Right cardiac atrium (tissue), 5 donors: ENCODE measurements at regions not wholly inside any gene's neighbourhood (a gene's known extent, or its start where the extent isn't known, plus 50 kb on each side); places are given as distances from the start of the nearest gene placed in this dataset.

ENCODE experiments used
- ATAC-seq, 2 donors: fragments of 200-7000 bp; cut with Tn5 transposase; one replicate each; pipeline versions ENCODE4 v1.8.0 to v1.9.1; 2020; ENCODE audit warnings: moderate library complexity in 2 of 2, mild to moderate bottlenecking in 1 of 2
- DNase-seq, 3 donors: peaks; one replicate each; pipeline ENCODE4 v3.0.0-alpha.2; 2020
- H3K27ac ChIP-seq: one replicate; pipeline ENCODE4 v1.5.1; 2013; ENCODE audit warnings: mild to moderate bottlenecking, low read length, control low read depth, moderate library complexity
- H3K27me3 ChIP-seq: one replicate; pipeline ENCODE4 v1.6.1; 2013; ENCODE audit not compliant: control insufficient read depth, insufficient read depth
- H3K4me1 ChIP-seq: one replicate; pipeline ENCODE4 v1.6.1; 2013; ENCODE audit warnings: low read length; ENCODE audit not compliant: control insufficient read depth, insufficient read depth
- H3K4me3 ChIP-seq: one replicate; pipeline ENCODE4 v1.5.1; 2013; ENCODE audit warnings: low read length, control low read depth
- H3K9me3 ChIP-seq: one replicate; pipeline ENCODE4 v1.6.1; 2013; ENCODE audit warnings: low read length; ENCODE audit not compliant: control insufficient read depth
- WGBS: extraction: QIAGEN DNeasy Blood & Tissue Kit; methylation state at CpG from one replicate; pipeline ENCODE4 v1.1.7; 2013; 5-methylcytosine and 5-hydroxymethylcytosine counted together
- intact Hi-C, 4 donors: fragments of 100-400 bp; cut with DNase I; formaldehyde crosslinking; loops; one replicate each; pipeline versions ENCODE4 v1.11.0 to v1.14.0; 2022 to 2023
- donor health status: healthy with polysubstance abuse.
- donor health status: DM: no; HTN: yes; CAD: no.
- donor health status: DM: no; HTN: no; CAD: no.
- donor health status: DM: no; HTN: yes; CAD: no; lungs with severe emphysema.
- donor health status: DM: yes; HTN: yes; CAD: no.

DNA sequence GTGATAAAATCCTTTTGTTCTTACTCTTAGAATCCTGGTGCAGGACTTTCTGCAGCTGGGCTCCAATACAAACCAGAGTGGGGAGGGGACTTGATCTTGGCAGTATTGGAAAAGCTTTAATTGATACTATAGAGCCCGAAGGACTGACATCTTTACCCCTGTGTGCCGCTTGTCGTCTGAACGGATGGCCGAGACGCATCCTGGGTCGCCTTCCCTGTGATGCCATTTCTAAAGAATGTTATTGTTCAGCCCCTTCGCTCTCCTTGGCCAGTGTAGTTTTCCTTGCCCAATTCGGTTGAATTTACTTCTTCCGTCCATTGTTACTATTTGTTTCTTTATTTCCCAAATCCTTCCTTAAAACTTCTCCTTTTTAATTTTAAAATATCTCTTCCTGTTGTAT is 80.9 kb downstream of the CLDN34 start:
- intact Hi-C loops = no loop called here
- no peak for DNase-seq
- H3K9me3 ChIP-seq = no peaks in the 10 kb centered on the region
- H3K27me3 ChIP-seq = no peaks in the 10 kb centered on the region
- peak overlapping the region; percentile 37 for H3K27ac ChIP-seq
- H3K4me1 ChIP-seq = peaks cover 37% of the 10 kb centered on the region
- H3K4me3 ChIP-seq = no peak overlapping the region
- WGBS = 37% methylated on average over 10 of the region's 10 CpGs
- no peak for ATAC-seq

DNA sequence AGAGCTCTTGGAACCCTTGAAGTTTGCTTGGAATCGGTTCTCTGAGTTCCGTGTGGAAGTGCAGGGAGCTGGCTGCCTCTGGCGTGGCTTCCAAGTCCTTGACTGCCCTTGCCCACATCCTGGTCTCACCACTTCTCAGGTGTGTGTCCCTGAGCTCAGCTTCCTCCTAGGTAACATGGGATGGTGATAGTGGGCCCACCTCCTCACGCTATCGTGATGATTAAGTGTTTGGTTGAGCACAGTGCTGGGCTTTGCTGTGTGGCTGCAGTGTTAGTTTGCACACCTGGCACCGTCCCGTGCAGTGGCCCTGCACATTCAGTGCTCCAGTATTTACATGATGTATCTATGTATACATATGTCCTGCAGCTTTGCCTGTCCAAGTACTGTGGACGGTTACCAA is 81.5 kb downstream of the CLDN34 start:
- H3K4me1 ChIP-seq = peaks cover 34% of the 10 kb centered on the region
- 33% methylated on average over 8 of the region's 8 CpGs for WGBS
- H3K27me3 ChIP-seq = no peaks in the 10 kb centered on the region
- H3K4me3 ChIP-seq = no peak overlapping the region
- ATAC-seq (no peak), DNase-seq (no peak)
- intact Hi-C loops = no loop called here
- H3K27ac ChIP-seq = peak overlapping the region; percentile 52
- H3K9me3 ChIP-seq = no peaks in the 10 kb centered on the region

DNA sequence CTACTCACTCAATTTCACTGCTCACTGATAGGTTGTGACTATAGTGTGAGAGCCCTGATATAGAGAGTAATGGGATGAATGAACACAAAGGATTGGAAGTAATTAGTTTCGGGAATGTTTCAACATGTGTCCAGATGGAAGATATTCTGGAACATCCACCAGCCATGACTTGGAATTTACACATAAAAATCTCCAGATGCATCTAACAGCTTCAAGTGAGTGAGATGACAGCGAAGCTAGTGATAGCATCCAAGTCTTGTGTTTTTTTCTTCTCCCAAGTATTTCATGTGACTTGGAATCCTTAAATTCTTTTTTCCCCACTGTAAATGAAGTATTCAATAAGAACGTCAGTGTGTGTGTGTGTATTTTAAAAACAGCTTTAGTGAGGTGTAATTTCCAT is 82.1 kb downstream of the CLDN34 start:
- intact Hi-C loops = no loop called here
- Histone ChIP-seq H3K9me3 (no peaks in the 10 kb centered on the region), H3K4me3 (no peak overlapping the region), H3K4me1 (peaks cover 33% of the 10 kb centered on the region), H3K27me3 (no peaks in the 10 kb centered on the region), H3K27ac (no peak overlapping the region)
- DNase-seq (no peak), ATAC-seq (no peak)
- WGBS = 54% methylated on average over 3 of the region's 3 CpGs

DNA sequence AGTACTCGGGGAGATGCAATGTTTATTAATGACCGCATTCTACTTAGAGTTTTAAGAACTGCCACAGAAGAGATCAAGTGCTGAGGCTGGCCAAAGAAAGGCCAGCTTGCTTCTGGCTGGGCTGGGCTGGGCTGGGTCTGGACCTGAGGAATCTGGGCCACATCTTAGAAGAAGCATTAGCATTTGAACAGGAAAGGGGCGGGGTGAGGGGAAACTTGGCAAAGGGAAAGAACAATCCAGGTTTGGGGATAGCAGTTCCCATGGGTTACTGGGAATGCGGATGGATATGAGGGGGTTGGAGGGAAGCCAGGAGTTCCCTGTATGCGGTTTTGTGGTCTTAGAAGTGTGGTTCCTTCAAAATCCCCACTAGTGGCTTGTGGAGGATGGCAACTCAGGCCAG is 83.3 kb downstream of the CLDN34 start:
- H3K4me1 ChIP-seq = peaks cover 28% of the 10 kb centered on the region
- WGBS = 50% methylated on average over 5 of the region's 5 CpGs
- intact Hi-C loops = no loop called here
- peak in 1 of 2 donors; percentile 66 for ATAC-seq
- H3K27me3 ChIP-seq = no peaks in the 10 kb centered on the region
- peak; percentile 39 to 58 (median 53) for DNase-seq
- no peak overlapping the region for H3K4me3 ChIP-seq
- no peaks in the 10 kb centered on the region for H3K9me3 ChIP-seq
- H3K27ac ChIP-seq = no peak overlapping the region

DNA sequence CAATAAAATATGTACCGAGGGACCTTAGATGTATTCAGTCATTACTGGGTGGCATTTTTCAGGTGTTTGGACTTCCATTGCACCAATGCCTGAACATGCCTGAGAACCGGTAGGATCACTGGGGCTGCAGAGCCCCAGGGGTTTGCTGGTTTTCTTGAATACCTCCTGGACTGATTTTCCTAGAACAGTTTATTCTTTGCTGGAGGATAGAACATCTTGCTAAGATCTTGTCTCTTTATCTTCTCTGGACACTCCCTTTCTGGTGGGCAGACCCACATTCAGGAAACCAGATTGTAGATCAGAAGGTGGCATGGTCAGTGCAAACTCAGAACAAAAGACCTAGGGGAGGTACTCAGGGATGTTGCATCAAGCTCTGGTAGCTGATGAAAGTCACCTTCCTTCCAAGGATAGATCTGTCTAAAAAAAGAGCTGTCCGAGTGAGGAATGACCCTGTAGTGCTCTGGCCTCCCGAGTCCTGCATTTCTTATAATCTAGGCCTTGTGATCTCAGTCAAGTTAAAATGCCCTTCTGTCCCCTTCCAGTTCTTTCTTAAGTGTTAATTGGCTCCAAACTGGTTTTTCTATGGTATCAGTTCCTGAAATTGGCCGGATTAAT is 84.8 kb downstream of the CLDN34 start:
- 56% methylated on average over 5 of the region's 5 CpGs for WGBS

DNA sequence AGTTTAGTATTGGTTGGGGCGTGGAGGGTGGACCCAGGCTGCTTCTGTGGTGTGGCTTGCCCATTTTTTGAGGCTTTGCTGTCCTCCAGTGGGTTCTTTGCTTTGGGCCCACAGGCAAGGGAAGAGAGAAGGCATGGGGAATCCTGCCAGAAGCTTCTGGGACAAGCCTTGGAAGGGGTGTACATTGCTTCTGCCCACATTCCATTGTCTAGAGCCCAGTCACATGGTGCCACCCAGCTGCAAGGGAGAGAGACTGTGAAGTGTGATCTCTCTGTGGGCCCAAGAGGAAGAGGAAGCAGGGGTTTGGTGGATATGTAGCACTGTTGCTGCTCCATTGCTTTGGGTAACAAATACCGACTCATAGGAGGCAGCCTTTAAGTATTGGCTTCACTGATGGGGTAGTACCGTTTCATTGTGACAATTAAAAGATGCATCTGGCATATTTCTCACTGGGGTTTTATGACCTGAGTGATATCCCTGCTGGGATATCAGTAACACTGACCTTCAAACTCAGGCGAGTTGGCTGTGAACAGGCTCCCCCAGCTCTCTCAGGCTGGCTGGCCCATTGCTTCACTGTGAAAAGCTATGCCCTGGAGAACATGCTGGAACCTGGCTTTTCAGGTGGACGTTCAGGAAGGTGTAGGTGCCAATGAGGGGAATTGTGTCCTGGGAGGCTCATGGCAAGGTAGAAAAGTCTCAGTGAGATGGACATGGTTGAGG is 85.9 kb downstream of the CLDN34 start:
- intact Hi-C loops = no loop called here
- Histone ChIP-seq H3K27ac (peak overlapping the region; percentile 13), H3K4me3 (no peak overlapping the region), H3K27me3 (no peaks in the 10 kb centered on the region), H3K9me3 (no peaks in the 10 kb centered on the region), H3K4me1 (peaks cover 11% of the 10 kb centered on the region)
- DNase-seq = peak in 1 of 3 donors; percentile 29
- 68% methylated on average over 5 of the region's 5 CpGs for WGBS
- peak; percentile 44 to 71 for ATAC-seq

More for the DNA sequence above, 84.8 kb downstream of the CLDN34 start:
- Histone ChIP-seq H3K9me3 (no peaks in the 10 kb centered on the region), H3K4me1 (peaks cover 21% of the 10 kb centered on the region), H3K27me3 (no peaks in the 10 kb centered on the region), H3K4me3 (no peak overlapping the region), H3K27ac (no peak overlapping the region)
- intact Hi-C loops = no loop called here
- ATAC-seq (no peak), DNase-seq (no peak)

DNA sequence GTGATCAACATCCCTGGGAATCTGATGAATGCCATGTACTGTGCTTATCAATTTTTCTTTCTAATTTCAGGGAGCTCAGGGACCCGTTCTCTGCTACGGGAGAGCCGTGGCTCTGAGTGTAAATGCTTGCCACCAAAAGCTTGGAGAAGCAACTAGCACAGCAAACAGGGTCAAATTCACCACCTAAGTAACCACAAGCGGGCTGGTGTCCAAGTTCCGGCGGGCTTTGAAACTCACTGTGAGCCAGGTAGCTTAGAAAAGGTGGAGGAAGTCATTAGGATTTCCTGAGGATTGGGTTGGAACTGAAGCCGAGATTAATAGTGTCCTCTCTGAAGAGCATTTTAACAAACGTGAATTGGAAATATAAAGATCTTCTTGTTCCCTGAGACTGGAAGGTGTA is 87.2 kb downstream of the CLDN34 start:
- no peak for DNase-seq
- Histone ChIP-seq H3K27me3 (no peaks in the 10 kb centered on the region), H3K9me3 (no peaks in the 10 kb centered on the region), H3K4me1 (peaks cover 7% of the 10 kb centered on the region), H3K27ac (no peak overlapping the region), H3K4me3 (no peak overlapping the region)
- 77% methylated on average over 8 of the region's 8 CpGs for WGBS
- no peak for ATAC-seq
- intact Hi-C loops = no loop called here

DNA sequence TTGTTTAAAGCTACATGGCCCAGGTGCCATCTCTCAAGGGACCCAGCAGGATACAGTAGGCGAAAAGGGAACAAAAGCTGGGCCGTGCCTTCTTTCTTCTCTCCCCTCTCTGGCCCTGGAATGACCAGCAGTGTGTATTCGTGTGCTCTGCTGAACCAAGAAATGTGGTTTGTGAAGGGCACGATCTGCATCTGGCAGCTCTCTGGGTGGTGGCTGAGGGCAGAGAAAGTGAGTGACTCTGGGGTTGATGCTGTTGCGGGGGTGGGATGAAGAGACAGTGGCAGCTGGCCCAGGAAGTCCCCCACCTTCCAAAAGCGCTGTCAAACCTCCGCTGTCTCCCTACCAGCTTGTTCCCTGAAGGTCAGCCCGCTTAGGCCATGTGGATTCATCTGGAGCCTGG is 88.3 kb downstream of the CLDN34 start:
- intact Hi-C loops = no loop called here
- 98% methylated on average over 8 of the region's 8 CpGs for WGBS
- DNase-seq = no peak

DNA sequence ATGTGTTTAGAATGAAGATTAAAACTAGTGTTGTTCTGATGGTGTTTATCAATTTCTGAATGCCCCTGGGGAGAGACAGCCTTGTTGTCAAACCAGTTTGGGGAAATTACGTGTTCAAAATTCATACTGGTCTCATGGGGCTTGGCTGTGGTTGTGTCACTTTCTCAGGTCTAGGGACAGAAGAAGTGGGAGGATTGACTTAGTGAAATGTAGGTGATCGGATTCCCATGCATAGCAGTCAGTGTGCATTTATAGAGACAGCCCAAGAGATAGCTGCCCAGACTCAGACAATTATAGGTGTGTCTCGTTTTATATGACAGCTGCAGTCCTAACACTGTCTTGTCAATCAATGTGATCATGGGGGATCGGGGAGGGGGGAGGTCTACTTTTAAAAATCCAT is 94.4 kb upstream of the CLCN4 start:
- no peak for DNase-seq
- Histone ChIP-seq H3K4me1 (peaks cover 8% of the 10 kb centered on the region), H3K27me3 (no peaks in the 10 kb centered on the region), H3K9me3 (no peaks in the 10 kb centered on the region), H3K4me3 (no peak overlapping the region), H3K27ac (no peak overlapping the region)
- ATAC-seq = no peak
- WGBS = 55% methylated on average over 4 of the region's 4 CpGs
- intact Hi-C loops = no loop called here

More for the DNA sequence above, 88.3 kb downstream of the CLDN34 start:
- no peak for ATAC-seq
- Histone ChIP-seq H3K27me3 (no peaks in the 10 kb centered on the region), H3K27ac (no peak overlapping the region), H3K4me3 (no peak overlapping the region), H3K9me3 (no peaks in the 10 kb centered on the region), H3K4me1 (peaks cover 6% of the 10 kb centered on the region)

DNA sequence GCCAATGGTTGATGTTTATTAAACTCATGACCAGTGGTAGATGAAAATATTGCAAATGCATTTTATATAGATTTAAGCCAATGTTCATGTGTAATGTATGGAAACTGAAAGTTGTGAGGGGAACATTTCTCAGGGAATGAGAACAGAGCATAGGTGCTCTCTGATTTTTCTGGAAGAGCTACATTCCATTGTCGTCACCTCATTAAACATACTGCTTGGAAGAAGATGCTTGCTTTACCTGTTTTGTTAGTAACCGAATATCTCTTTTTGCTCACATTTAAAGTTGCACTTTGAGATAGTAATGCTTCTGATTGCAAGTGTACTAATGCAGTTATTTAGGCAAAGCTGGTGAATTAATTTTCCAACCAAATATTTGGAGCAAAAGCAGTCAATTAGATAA is 93.8 kb upstream of the CLCN4 start:
- H3K27me3 ChIP-seq = no peaks in the 10 kb centered on the region
- WGBS = 93% methylated on average over 2 of the region's 2 CpGs
- H3K4me3 ChIP-seq = no peak overlapping the region
- ATAC-seq (no peak), DNase-seq (no peak)
- H3K9me3 ChIP-seq = no peaks in the 10 kb centered on the region
- peaks cover 8% of the 10 kb centered on the region for H3K4me1 ChIP-seq
- no peak overlapping the region for H3K27ac ChIP-seq
- intact Hi-C loops = no loop called here

DNA sequence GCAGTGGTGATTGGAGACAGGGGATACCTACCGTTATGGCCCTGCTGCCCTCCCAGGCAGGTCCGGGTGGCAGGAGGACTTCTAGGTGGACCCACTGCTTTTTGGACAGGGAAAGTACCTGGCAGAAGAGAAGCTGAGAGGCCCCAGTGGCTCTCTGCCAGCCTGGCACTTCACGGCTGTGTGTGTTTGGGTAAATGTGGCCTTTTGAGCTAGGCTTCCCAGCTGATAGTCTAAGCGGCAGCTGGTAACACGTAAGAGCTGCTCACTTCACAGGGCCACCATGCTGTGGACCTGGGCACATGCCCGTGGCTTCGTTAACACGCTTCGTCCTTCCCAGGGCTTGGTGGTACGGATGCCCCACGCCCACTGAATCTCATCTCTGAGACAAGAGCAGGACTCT is 92.0 kb upstream of the CLCN4 start:
- 81% methylated on average over 11 of the region's 11 CpGs for WGBS
- Histone ChIP-seq H3K9me3 (no peaks in the 10 kb centered on the region), H3K27me3 (no peaks in the 10 kb centered on the region), H3K4me1 (peaks cover 8% of the 10 kb centered on the region), H3K4me3 (no peak overlapping the region), H3K27ac (no peak overlapping the region)
- peak in 1 of 2 donors; percentile 32 for ATAC-seq
- no peak for DNase-seq
- intact Hi-C loops = no loop called here
